SIG-M5 (cell line): ENCODE measurements at regions not wholly inside any gene's neighbourhood (a gene's known extent, or its start where the extent isn't known, plus 50 kb on each side); places are given as distances from the start of the nearest gene placed in this dataset.

Experiments
- DNase-seq: peaks from one replicate; lab custom pipeline; 2025; lab: John Stamatoyannopoulos, UW

- DNase-seq = no peak
These were observed 50.0 kb downstream of the NCOR2 start for GRCh38 chr12:124517260-124518050.

GRCh38 chr12:124516850-124517249, 50.6 kb downstream of the NCOR2 start:
- DNase-seq = no peak

DNA sequence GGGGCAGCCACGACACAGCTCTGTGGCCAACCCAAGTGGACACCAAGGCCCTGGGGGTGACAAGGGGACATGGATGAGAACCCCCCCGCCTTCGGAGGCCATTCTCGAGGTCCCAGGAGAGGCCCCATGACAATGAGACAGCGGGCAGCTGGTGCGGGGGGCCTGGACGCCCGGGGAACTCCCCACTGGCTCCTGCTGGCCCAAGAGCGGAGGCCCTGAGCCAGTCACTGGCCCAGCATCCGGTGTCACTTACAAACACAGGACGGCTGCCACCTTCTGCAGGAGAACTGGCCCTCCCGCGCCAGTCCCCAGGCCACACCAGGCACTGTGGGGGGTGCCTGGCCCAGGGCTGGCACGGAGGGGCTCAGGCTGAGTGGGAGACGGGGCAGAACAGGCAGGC, 51.4 kb downstream of the NCOR2 start:
- no peak for DNase-seq

DNA sequence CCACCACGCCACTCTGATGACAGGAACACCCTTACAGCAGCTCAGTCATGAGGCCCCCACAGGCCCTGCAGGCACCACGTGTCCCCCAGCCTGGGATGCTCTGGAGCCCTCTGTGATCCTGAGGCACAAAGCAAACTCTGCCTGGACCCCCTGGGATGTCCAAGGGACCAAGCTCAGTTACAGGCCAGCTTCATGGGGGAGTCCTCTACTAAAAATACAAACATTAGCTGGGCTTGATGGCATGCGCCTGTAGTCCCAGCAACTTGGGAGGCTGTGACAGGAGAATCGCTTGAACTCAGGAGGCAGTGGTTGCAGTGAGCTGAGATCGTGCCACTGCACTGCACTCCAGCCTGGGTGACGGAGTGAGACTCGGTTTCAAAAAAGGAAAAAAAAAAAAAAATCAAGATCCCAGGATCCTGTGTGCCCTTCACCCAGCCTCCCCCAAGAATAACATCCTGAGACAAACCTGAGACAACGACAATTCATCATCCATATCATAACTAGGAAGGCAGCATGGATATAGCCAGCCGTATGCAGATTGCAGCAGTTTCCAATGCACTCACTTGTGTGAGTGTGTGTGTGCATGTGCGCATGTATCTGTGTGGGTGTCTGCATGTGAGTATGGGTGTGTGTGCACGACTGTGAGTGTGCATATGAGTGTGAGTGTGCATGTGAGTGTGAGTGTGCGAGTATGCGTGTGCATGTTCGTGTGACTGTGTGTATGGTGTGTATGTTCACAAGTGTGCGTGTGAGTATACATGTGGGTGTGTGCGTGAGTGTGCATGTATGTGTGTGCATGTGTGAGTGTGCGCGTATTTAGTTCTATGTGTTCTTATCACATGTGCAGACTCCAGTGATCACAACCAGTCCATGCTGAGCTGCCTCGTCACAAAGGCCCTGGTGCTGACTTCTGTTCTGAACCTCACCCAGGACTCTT, 52.1 kb downstream of the NCOR2 start:
- DNase-seq = no peak

DNA sequence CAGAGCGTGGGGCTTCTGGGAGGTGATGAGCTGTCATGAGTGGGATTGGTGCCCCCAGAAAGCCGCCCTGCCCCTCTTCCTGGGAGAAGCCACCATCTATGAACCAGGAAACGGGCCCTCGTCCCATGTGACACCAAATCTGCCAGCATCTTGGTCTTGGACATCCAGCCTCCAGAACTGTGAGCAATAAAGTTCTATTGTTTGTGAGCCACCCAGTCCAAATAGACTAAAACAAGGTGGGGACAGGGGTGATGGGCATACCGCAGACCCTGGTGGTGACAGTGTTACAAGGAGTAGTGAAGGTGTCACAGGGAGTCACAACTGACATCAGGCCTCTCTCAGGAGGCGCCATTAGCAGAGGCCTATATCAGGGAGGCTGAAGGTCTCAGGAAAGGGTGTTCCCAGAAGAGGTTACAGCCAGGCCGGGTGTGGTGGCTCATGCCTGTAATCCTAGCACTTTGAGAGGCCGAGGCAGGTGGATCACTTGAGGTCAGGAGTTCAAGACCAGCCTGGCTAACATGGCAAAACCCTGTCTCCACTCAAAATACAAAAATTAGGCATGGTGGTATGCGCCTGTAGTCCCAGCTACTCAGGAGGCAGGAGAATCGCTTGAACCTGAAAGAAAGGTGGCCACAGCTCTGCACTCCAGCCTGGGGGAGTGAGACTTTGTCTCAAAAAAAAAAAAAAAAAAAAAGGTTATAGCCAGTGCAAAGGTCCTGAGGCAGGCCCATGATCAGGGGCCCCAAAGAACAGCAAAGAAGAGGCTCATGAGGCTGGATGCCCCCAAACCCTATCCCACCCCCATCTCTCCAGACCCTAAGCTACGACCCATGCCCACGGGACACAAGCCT, 53.0 kb downstream of the NCOR2 start:
- DNase-seq = no peak

GRCh38 chr12:124513297-124513867, 54.0 kb downstream of the NCOR2 start:
- DNase-seq = no peak

GRCh38 chr12:124512667-124513296, 54.6 kb downstream of the NCOR2 start:
- no peak for DNase-seq

- no peak for DNase-seq
These were observed 56.0 kb downstream of the NCOR2 start for GRCh38 chr12:124511259-124511985.

DNA sequence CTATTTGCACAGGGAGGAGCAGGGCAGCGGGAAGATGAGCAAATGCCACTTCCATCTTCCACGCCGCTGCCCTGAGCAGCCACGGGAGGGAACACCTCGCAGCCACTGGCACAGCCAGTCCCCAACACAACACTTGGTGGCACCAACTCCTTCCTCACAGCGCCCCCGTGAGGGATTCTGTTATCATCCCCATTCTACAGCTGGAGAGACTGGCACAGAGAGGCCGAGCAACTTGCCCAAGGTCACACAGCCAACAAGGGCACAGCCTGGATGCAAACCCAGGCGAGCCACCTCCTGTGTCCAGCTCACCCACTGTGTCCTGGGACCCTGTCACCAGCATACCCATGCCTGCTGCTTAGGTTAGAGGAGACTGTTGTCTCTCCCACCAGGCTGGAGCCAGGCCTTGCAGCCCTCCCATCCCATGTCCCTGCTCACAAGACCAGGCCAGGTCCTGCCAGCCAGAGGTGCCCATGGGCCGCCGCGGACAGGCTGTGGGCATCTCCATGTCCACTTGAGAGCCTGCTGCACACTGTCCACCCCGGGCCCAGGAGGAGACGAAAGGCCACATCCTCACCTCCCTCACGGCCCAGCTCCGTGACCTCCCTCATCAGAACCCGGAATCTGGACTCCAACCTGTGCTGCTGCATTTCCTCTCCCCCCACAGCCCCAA, 57.0 kb downstream of the NCOR2 start:
- DNase-seq = no peak

DNA sequence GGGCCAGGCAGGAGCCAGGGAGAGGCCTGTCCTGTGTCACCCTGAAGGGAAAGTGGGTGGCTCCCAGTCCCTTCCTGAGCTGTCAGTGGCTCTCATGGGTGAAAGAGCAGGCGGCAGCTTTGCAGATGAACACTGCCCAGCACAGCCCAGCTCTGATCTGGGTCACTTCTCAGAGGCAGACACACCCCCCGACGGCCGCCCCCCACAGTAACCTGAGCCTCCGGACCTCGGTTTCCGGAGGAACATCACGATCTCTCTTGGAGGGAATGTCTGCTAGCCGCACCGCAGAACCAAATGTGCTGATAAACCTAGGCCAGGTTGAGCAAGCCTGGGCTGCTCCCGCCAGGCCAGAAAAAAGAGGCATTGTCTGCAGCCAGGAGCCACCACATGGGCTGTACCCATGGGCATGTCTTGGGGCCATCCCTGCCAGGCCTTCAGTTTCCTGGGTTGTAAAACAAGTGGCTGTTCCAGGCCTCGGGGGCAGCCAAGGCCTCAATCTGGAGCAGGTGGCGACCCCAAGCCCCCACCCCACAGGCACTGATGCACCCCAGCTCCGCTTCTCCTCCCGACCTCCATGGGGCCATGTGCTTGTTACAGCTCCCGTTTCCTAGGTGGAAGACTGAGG, 57.6 kb downstream of the NCOR2 start:
- no peak for DNase-seq

DNA sequence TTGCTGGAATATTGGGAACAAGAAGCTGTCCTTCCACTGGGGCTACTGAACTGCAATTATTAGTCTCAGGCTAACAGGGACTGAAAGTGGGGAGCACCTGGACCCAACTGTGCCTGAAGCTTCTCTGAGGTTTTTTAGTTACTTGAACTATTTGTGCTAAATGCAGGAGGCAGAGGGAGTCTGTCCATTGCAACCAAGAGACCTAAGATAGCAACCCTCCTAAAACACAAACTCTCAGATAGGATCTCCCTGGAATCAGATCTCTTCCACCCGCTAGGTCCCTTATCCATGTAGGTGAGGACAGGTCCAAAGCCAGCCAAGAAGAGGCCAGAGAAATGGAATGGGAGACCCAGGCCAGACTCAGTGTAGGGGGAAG, 58.1 kb downstream of the NCOR2 start:
- no peak for DNase-seq

DNA sequence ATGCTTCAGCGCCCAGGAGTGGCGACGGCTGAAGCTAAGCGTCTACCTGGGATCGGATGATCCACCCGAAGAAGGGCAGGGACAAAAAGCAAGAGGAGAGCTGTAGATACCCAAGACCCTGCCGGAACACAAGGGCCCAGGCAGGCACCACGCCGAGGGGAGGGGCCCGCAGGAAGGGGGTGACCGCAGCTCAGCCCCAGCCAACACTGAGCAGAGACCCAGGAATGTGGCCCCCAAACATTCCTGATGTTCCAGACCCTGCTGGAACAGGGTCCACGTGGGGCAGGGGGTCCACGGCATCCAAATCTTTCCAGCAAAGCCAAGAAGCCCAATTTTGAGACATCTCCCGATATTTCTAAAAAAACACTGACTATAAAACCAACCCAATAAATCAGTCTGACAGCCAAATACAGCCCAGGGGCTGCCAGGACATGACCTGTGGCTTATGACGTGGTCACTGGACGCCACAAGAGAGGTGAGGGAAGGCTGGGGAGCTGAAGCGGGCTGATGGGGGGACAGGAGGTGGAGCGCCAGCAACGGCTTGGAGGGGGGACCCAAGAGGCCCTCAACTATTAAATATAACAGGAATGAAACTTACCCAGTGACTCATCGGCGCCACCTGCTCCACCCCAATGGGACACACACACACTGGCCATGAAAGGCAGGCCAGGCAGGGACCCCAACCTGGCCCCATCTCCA, 58.9 kb downstream of the NCOR2 start:
- DNase-seq = no peak

GRCh38 chr12:124507188-124508109, 60.0 kb downstream of the NCOR2 start:
- DNase-seq = no peak

- no peak for DNase-seq
These were observed 60.6 kb downstream of the NCOR2 start for GRCh38 chr12:124506832-124507153.

- DNase-seq = peak; percentile 40
These were observed 61.1 kb downstream of the NCOR2 start for GRCh38 chr12:124506145-124506831.

- DNase-seq = no peak
These were observed 62.2 kb downstream of the NCOR2 start for GRCh38 chr12:124505001-124505818.
